GM12864 (cell line): ENCODE measurements at regions not wholly inside any gene's neighbourhood (a gene's known extent, or its start where the extent isn't known, plus 50 kb on each side); places are given as distances from the start of the nearest gene placed in this dataset.

Experiments used
- DNase-seq: peaks from one replicate; pipeline ENCODE4 v3.0.0-alpha.2; 2011; ENCODE audit warnings: low read depth
- H3K4me3 ChIP-seq: 2 replicates; pipeline ENCODE4 v1.5.1; 2011; ENCODE audit warnings: mild to moderate bottlenecking, low read depth, low read length, control low read depth
- TF ChIP-seq, protein P1 (sequence below): IDR thresholded peaks from 2 replicates; pipeline ENCODE4 v1.5.1; 2011; ENCODE audit warnings: low read depth, mild to moderate bottlenecking, moderate library complexity, low read length, control low read depth, inconsistent platforms; ENCODE audit errors: missing control alignments

DNA sequence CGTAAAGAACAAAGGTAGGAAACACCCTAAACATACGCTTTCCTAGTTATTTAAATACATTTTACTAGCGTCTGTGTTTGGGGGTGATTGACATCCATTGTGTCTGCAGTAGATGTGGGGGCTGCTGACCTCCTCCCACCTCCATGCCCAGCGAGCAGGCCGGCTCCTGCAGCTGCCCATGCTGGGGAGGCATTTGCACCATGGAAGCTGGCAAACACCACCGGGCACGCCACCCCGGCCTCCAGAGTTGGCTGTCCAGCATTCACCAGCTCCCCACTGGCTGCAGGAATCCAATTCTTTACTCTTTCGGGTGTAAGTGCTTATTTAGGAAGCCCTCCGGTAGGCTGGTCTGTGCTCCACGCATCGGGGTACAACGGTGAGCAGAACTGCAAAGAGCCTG lies 115.4 kb upstream of the USP29 start:
- H3K4me3 ChIP-seq, result no peak overlapping the region
- TF ChIP-seq, protein P1, sequence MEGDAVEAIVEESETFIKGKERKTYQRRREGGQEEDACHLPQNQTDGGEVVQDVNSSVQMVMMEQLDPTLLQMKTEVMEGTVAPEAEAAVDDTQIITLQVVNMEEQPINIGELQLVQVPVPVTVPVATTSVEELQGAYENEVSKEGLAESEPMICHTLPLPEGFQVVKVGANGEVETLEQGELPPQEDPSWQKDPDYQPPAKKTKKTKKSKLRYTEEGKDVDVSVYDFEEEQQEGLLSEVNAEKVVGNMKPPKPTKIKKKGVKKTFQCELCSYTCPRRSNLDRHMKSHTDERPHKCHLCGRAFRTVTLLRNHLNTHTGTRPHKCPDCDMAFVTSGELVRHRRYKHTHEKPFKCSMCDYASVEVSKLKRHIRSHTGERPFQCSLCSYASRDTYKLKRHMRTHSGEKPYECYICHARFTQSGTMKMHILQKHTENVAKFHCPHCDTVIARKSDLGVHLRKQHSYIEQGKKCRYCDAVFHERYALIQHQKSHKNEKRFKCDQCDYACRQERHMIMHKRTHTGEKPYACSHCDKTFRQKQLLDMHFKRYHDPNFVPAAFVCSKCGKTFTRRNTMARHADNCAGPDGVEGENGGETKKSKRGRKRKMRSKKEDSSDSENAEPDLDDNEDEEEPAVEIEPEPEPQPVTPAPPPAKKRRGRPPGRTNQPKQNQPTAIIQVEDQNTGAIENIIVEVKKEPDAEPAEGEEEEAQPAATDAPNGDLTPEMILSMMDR, result no peak

DNA sequence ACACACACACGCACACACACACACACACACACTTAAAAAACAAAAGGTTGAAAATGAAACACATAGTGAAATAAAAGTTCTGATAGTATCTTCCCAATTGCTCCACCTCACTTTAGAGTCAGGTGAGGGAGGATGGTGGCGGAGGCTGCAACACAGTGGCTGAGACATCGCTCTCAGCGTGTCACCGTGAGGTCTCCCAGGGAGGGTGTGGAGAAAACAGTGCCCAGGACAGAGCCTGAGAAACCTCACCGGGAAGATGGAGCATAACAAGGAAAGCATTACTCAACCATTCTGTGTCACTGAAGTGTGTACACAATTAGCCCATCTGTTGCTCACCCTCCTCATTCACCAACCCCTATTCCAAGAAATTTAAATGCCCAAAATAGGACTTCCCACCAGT lies 111.4 kb upstream of the USP29 start:
- no peak overlapping the region for H3K4me3 ChIP-seq
- no peak for DNase-seq
- TF ChIP-seq, protein P1, result no peak

More for the DNA sequence above, 115.4 kb upstream of the USP29 start:
- DNase-seq, result no peak

DNA sequence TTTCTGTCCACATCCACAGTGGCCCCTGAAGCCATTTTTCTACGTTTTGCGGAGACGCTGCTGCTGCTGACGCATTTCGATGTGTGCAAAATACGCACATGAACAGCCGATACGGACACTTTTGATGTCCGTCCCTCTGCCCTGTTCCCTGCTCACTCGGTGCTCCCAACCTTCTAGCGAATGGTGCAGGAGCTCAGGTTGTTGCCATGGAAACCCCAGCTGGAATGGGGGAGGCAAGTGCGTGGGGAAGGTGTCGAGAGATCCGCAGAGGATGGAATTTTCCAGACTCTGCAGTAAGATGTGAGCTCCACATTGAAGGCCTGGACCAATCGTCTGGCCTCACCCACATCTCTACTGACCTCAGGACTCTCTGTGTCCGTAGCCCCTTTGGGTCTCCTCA lies 109.2 kb upstream of the USP29 start:
- no peak for DNase-seq
- H3K4me3 ChIP-seq, result no peak overlapping the region
- TF ChIP-seq, protein P1, result no peak

DNA sequence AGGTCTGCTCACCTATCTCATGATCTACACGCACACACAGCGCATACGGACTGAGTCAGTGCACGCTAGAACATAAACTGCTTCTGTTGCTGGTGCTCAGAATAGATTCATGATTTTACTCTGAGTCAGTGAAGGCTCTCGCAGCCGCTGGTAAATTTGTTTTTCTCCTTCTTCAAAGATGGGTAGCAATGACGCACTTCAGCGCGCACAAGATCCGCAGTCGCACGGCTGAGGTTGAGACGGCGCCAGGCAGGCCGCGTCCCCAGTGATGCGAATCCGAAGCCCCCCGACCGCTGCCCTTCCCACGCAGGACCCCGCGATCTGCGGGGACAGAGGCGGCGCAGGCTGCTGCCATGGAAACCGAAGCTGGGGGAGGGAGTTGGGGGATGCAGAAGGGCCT lies 103.7 kb upstream of the USP29 start:
- TF ChIP-seq, protein P1, result no peak
- DNase-seq, result no peak
- H3K4me3 ChIP-seq, result no peak overlapping the region

DNA sequence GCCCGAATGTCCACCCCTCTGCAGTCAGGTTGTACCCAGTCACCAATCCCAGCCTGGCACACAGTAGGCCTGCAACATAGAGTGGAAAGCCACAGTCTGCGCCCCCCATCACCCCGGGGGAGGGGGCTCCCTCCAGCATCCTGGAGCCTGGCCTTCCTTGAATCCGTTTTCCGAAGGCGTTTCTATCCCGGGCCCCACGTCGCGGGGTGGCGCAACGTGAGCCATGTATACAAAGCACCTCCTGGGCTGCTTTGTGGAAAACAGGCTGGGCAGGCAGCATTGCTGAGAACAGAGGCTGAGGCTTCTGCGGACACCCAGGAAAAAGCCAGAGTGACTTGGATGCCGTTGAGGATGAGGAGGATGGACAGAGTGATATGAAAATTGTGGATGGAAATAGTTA lies 103.3 kb upstream of the USP29 start:
- no peak for DNase-seq
- no peak overlapping the region for H3K4me3 ChIP-seq
- TF ChIP-seq, protein P1, result no peak

DNA sequence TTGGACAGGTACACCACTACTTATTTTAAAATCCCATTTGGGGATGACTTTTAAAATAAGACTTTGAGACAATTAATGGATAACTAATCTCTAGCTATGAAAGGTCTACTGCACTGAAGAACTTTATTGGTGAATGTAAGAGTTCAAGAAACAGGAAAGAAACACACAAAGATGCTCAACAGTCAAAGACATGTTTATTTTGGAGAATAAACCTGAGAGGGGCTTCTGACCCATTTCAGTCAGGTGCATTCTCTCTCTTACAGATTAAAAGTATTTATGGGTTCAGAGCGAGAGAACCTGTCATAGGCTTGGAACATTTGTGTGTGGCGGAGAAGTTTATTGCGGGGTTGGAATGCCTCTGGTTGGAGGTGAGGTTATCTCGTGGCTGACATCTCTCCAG lies 94.3 kb upstream of the USP29 start:
- DNase-seq, result no peak
- TF ChIP-seq, protein P1, result no peak
- H3K4me3 ChIP-seq, result no peak overlapping the region

DNA sequence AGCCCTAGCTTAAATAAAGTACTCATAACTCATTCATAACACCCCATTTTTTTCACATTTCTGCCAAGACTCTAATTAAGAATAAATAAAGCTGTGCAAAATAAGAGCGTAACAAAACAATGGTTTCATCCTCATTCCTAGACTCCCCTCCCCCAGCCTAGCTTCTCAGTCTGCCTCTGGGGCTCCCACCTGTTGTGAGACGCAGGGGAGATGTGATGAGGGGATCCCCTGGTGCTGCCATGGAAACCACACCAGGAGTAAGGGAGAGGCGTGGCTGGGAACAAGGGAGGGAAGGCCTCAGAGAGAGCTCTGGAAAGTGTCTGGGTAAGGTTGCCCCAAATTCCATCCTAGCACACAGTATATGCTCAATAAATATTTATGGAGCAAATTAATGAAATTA lies 93.3 kb upstream of the USP29 start:
- TF ChIP-seq, protein P1, result no peak
- DNase-seq, result no peak
- H3K4me3 ChIP-seq, result no peak overlapping the region
